ENCODE measurements at regions not wholly inside any gene's neighbourhood (a gene's known extent, or its start where the extent isn't known, plus 50 kb on each side); places are given as distances from the start of the nearest gene placed in this dataset.
"Not testable (repeated sequence)": the region's sequence is repeated elsewhere in the genome, so short reads cannot be mapped to it uniquely, and the experiment has no call there.

DNA sequence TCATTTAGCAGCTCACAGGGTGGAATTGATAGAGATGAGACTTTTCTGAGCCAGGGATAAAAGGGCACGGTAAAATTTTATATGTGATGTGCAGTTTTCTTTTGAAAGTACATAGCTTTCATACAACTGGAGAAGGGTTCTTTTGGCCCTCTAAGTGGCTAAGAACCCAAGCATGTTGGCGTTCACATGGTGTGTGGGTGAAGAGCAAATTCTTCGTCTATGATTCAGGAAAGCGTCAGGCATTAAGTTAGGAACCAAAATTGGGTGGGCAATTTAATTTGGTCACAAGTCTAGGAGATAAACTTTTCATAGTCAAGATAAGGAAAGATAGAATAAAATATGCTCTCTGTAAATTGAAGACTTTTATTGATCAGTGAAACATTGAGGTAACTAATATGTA, 153.9 kb downstream of the UTRN start:
- no peaks in the 10 kb centered on the region for H3K27me3 ChIP-seq (ENCODE audit: control insufficient read depth in 4 of 4, insufficient read depth in 4 of 4, low read length in 3 of 4)
- H3K4me3 ChIP-seq (ENCODE audit: low read depth in 1 of 3, low read length in 3 of 3), result no peak overlapping the region
- peaks cover 6 to 25% (median 18%) of the 10 kb centered on the region in 4 donors for H3K36me3 ChIP-seq (ENCODE audit: control insufficient read depth in 4 of 4, insufficient read depth in 3 of 4, low read depth in 1 of 4, low read length in 3 of 4)
- H3K9ac ChIP-seq (ENCODE audit: low read depth in 1 of 2, low read length in 2 of 2), result no peak overlapping the region
- WGBS, result 97% methylated on average over 4 of the region's 4 CpGs
- no peaks in the 10 kb centered on the region for H3K9me3 ChIP-seq (ENCODE audit: control insufficient read depth in 4 of 4, low read length in 3 of 4)
- DNase-seq (ENCODE audit: low spot score), result no peak
- TF ChIP-seq EGR1 (IDR thresholded peaks at IDR 0.05; ENCODE audit: low read depth in 2 of 2), result no peak
- TF ChIP-seq, protein P1, sequence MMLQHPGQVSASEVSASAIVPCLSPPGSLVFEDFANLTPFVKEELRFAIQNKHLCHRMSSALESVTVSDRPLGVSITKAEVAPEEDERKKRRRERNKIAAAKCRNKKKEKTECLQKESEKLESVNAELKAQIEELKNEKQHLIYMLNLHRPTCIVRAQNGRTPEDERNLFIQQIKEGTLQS (IDR thresholded peaks at IDR 0.05), result no peak
- TF ChIP-seq, protein P2, sequence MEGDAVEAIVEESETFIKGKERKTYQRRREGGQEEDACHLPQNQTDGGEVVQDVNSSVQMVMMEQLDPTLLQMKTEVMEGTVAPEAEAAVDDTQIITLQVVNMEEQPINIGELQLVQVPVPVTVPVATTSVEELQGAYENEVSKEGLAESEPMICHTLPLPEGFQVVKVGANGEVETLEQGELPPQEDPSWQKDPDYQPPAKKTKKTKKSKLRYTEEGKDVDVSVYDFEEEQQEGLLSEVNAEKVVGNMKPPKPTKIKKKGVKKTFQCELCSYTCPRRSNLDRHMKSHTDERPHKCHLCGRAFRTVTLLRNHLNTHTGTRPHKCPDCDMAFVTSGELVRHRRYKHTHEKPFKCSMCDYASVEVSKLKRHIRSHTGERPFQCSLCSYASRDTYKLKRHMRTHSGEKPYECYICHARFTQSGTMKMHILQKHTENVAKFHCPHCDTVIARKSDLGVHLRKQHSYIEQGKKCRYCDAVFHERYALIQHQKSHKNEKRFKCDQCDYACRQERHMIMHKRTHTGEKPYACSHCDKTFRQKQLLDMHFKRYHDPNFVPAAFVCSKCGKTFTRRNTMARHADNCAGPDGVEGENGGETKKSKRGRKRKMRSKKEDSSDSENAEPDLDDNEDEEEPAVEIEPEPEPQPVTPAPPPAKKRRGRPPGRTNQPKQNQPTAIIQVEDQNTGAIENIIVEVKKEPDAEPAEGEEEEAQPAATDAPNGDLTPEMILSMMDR (IDR thresholded peaks at IDR 0.05; ENCODE audit: low read depth, low read length, missing input control), result no peak
- TF ChIP-seq, protein P3, sequence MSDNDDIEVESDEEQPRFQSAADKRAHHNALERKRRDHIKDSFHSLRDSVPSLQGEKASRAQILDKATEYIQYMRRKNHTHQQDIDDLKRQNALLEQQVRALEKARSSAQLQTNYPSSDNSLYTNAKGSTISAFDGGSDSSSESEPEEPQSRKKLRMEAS (IDR thresholded peaks at IDR 0.05), result no peak
- TF ChIP-seq JUND (IDR thresholded peaks at IDR 0.05), result no peak
- no peak for TF ChIP-seq RAD21 (IDR thresholded peaks at IDR 0.05)
- peaks cover 3 to 14% (median 3%) of the 10 kb centered on the region in 4 donors for H3K4me1 ChIP-seq (ENCODE audit: control insufficient read depth in 4 of 4, insufficient read depth in 4 of 4, low read length in 3 of 4)
- no peak overlapping the region for H3K27ac ChIP-seq (ENCODE audit: low read depth in 1 of 2, low read length in 2 of 2)

DNA sequence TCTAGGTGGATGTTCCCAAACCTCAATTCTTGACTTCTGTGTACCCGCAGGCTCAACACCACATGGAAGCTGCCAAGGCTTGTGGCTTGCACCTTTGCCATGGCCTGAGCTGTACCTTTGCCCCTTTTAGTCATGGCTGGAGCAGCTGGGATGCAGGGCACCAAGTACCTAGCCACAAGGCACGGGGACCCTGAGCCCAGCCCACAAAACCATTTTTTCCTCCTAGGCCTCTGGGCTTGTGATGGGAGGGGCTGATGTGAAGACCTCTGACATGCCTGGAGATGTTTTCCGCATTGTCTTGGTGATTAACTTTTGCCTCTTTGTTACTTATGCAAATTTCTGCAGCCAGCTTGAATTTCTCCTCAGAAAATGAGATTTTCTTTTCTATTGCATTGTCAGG, 156.7 kb downstream of the UTRN start:
- H3K9ac ChIP-seq (ENCODE audit: low read depth in 1 of 2, low read length in 2 of 2); DNase-seq (ENCODE audit: low spot score); H3K27me3 ChIP-seq (ENCODE audit: control insufficient read depth in 4 of 4, insufficient read depth in 4 of 4, low read length in 3 of 4); H3K4me3 ChIP-seq (ENCODE audit: low read depth in 1 of 3, low read length in 3 of 3); H3K9me3 ChIP-seq (ENCODE audit: control insufficient read depth in 4 of 4, low read length in 3 of 4); H3K27ac ChIP-seq (ENCODE audit: low read depth in 1 of 2, low read length in 2 of 2): not testable (repeated sequence)
- peaks cover 4 to 25% (median 18%) of the 10 kb centered on the region in 4 donors for H3K36me3 ChIP-seq (ENCODE audit: control insufficient read depth in 4 of 4, insufficient read depth in 3 of 4, low read depth in 1 of 4, low read length in 3 of 4)
- peaks cover 3 to 14% (median 3%) of the 10 kb centered on the region in 4 donors for H3K4me1 ChIP-seq (ENCODE audit: control insufficient read depth in 4 of 4, insufficient read depth in 4 of 4, low read length in 3 of 4)
- 100% methylated on average over 3 of the region's 3 CpGs for WGBS

DNA sequence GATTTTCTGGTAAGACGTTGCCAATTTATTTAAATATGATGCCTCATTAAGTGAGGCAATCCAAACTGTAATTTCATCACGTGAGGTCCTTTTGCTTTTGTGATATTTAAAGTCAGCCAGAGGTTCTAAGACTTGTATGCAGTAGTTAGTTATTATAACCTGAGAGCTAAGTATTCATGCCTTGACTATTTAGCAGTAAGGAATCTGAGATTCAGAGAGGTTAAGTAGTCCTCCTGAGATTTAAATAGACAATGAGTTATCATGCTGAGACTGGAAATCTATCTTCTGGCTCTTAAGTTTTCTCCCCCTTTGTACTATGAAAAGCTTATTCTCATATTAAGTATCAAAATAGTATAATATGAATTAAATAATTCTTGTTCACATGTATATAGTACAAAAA, 158.0 kb downstream of the UTRN start:
- Histone ChIP-seq H3K27ac (ENCODE audit: low read depth in 1 of 2, low read length in 2 of 2) (no peak overlapping the region), H3K4me1 (ENCODE audit: control insufficient read depth in 4 of 4, insufficient read depth in 4 of 4, low read length in 3 of 4) (peaks cover 3 to 7% (median 3%) of the 10 kb centered on the region in 4 donors), H3K9me3 (ENCODE audit: control insufficient read depth in 4 of 4, low read length in 3 of 4) (no peaks in the 10 kb centered on the region), H3K36me3 (ENCODE audit: control insufficient read depth in 4 of 4, insufficient read depth in 3 of 4, low read depth in 1 of 4, low read length in 3 of 4) (peaks cover 4 to 27% (median 20%) of the 10 kb centered on the region in 4 donors), H3K9ac (ENCODE audit: low read depth in 1 of 2, low read length in 2 of 2) (no peak overlapping the region), H3K27me3 (ENCODE audit: control insufficient read depth in 4 of 4, insufficient read depth in 4 of 4, low read length in 3 of 4) (no peaks in the 10 kb centered on the region), H3K4me3 (ENCODE audit: low read depth in 1 of 3, low read length in 3 of 3) (no peak overlapping the region)
- TF ChIP-seq FOXA2 (IDR thresholded peaks at IDR 0.05), result no peak
- no peak for TF ChIP-seq HNF4A (conservative IDR thresholded peaks at IDR 0.05)
- TF ChIP-seq RXRA (IDR thresholded peaks at IDR 0.05), result no peak
- no peak for TF ChIP-seq YY1 (IDR thresholded peaks at IDR 0.05)
- TF ChIP-seq RAD21 (IDR thresholded peaks at IDR 0.05), result no peak
- TF ChIP-seq, protein P4, sequence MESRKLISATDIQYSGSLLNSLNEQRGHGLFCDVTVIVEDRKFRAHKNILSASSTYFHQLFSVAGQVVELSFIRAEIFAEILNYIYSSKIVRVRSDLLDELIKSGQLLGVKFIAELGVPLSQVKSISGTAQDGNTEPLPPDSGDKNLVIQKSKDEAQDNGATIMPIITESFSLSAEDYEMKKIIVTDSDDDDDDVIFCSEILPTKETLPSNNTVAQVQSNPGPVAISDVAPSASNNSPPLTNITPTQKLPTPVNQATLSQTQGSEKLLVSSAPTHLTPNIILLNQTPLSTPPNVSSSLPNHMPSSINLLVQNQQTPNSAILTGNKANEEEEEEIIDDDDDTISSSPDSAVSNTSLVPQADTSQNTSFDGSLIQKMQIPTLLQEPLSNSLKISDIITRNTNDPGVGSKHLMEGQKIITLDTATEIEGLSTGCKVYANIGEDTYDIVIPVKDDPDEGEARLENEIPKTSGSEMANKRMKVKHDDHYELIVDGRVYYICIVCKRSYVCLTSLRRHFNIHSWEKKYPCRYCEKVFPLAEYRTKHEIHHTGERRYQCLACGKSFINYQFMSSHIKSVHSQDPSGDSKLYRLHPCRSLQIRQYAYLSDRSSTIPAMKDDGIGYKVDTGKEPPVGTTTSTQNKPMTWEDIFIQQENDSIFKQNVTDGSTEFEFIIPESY (IDR thresholded peaks at IDR 0.05), result no peak
- DNase-seq (ENCODE audit: low spot score), result no peak
- 92% methylated on average over 2 of the region's 2 CpGs for WGBS

Data from liver (tissue), 8 donors.